CD4-positive, alpha-beta T cell treated with Interleukin-15 for 1 hour (primary cell): ENCODE measurements at regions not wholly inside any gene's neighbourhood (a gene's known extent, or its start where the extent isn't known, plus 50 kb on each side); places are given as distances from the start of the nearest gene placed in this dataset.
"Not testable (repeated sequence)": the region's sequence is repeated elsewhere in the genome, so short reads cannot be mapped to it uniquely, and the experiment has no call there.

Experiments
- DNase-seq: peaks from one replicate; pipeline ENCODE4 v3.0.0-alpha.2; 2020

DNA sequence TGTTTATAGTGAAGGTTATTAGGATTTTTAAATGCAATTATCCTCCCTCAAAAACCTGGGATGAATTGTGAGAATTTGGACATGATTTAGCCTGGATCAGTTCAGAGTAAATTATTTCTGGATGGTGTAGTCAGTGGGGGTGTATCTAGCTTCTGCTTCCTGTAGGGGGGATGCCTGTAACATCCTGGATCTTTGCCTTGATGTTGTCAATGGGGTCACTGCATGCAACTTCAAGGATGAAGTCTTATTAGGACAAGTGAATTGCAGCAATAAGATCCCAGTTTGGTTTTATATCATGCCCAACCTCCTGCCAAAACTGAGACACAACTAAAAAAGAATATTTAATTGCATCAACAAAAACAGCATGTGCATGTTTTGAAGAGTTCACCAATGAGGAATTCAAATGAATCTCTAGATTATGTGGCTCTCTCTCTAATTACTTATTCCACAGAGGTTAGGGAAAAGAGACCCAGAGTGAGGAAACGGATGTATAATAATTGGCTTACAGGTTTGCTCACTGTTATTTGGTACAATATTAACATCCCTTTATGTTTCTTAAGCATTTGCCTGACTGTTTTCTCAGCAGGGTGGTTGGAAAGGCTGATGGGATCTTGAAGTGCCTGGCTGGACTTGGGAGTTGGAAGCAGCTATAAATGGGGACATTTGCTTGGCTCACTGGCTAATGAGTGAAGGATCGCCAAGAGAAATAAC is 159.8 kb downstream of the HS3ST3B1 start:
- no peak for DNase-seq

GRCh38 chr17:14459955-14460354 is 159.1 kb downstream of the HS3ST3B1 start:
- DNase-seq: no peak

DNA sequence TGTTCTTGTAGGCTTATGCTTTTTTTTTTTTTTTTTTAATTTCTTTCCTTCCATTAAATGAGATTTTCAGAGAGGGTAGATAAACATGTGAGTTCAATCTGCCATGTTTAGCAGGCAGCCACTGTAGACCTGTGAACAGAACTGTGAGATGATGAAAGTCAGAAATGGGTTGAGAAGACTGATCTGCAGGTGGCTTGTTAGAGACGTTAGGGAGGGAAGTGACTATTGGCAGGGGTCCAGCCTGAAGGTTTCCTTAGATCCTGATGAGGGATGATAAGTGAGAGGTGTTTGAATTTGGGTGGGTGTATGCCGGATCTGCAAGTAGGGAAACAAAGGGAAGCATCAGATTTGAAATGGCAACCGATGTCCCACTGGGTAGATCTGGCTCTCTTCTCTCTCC is 157.8 kb downstream of the HS3ST3B1 start:
- no peak for DNase-seq

DNA sequence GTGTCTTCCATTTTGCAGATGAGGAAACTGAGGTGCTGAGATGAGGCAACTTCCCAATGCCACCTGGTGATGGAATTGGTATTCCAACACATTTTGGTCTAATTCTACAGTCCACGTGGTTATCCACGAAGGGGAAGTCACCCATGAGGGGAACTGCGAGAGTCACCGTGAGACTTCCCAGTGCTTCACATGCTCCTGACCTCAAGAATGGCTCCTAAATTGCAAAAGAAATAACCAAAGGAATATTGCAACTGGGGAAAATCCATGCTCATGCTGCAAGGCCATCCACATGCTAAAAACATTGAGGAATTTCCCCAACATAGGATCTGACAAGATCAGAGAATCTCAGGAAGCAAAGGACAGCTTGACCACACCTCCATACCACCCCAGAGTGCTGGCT is 153.9 kb downstream of the HS3ST3B1 start:
- no peak for DNase-seq

- no peak for DNase-seq
These were observed 152.0 kb downstream of the HS3ST3B1 start for GRCh38 chr17:14452856-14453255.

DNA sequence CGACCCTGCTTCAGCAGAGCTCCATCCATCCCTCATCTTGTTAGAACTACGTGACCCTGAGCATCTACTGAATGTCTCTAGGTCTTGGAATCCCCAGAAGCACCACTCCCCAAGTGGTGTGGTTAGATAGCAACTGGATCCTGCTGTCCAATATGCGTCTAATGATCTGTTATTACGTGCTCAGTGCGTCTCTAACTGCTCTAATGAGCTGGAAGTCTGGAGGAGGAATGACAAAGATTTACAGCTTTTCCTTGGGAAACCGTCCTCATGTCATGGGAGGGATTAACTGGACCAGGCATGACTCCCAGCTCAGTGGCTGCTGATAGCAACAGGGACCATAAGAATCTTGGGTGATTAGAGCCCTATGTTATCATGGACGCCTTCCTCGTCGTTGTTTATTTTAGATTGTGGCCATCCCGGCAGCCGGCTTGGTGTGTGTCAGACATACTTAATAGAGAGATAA is 150.9 kb downstream of the HS3ST3B1 start:
- no peak for DNase-seq

- no peak for DNase-seq
These were observed 147.9 kb downstream of the HS3ST3B1 start for GRCh38 chr17:14448818-14449217.

- DNase-seq: no peak
These were observed 145.9 kb downstream of the HS3ST3B1 start for GRCh38 chr17:14446825-14447224.

GRCh38 chr17:14444915-14445314 is 144.0 kb downstream of the HS3ST3B1 start:
- no peak for DNase-seq

GRCh38 chr17:14442798-14443528 is 142.1 kb downstream of the HS3ST3B1 start:
- DNase-seq: no peak

DNA sequence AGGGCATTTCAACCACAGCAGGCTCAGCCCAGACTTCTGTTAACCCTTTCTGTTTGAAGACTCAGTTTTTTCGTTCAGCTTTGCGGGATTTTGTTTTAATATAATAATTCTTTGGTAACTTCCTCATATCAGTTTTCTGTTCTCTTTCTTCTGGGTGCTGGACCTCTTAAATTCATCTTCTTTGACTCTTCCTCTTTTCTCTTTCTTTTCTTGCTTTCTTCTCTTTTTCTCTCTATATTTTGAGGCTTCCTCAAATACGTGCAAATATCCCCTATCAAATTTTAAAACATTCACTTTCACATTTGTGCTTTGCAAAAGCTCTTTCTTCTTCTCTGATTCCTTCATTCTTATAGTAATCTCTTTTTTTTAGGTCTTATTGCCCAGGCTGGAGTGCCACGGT is 136.3 kb downstream of the HS3ST3B1 start:
- DNase-seq: no peak

GRCh38 chr17:14436266-14436665 is 135.4 kb downstream of the HS3ST3B1 start:
- no peak for DNase-seq

GRCh38 chr17:14434506-14434905 is 133.6 kb downstream of the HS3ST3B1 start:
- DNase-seq: no peak

DNA sequence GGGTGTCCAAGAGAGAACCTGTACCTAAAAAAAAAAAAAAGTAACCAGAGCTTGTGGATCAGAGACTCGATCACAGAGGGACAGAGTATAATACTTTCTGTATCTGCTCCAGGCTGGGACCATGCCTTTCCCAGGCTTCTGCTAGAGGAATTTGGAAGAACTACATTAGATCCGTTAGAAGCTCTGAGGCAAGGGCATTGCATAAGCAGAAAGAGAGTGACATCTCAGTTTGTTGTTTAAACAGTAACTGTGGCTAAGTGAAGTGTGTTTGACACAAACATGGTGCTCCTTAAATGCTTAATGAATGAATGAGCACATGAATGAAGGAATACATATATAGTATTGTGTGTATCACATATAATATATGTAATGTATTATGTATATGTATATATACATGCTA is 131.2 kb downstream of the HS3ST3B1 start:
- DNase-seq: no peak

DNA sequence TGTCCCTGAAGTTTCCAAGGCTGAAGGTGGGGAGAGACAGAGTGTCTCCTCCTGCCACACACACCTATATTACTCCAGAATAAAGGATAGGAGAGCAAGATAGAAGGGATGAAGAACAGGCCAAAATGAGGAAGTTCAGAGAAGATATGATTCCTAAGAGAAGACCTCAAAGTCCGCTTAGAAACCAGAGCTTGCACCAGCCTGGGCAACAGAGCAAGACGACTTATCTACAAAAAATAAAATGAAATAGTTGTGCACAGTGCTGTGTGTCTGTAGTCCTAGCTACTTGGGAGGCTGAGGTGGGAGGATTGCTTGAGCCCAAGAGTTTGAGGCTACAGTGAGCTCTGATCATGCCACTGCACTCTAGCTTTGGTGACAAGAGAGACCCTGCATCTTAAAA is 128.2 kb downstream of the HS3ST3B1 start:
- no peak for DNase-seq

GRCh38 chr17:14428648-14429029 is 127.8 kb downstream of the HS3ST3B1 start:
- peak; percentile 32 for DNase-seq

DNA sequence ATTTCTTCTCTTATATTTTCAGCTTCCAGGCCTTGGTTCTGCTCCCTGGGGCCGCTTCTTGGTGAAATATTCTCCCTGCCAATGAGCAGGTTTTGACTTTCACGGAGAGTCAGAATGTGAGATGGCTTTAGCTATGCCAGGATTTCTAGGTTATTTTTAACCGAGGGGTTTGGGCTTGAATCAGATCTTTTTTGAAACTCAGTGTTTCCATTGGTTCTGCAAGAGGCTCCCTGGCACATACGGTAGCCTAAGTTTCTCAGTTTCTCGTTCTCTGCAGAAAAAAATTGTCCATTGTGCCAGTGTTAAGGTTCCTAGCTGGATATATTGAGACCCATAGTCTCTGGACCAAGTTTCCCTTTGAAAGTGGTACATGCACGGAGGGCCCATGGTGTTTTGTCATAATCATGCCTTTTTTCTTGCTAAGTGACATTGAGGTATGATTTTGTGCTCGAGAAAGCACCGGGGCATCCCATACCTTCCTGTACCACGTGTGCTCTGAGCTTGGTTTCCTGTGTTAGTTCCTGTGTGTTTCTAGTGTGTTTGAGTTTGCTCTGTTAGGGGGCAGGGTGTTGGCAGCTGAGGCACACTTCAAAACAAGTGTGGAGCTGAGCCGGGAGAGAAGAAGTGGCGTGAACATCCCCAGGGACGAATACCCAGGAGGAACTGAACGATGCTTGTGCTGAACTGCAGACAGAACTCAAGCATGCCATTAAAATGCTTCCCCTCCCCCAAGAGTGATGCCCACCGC is 127.2 kb downstream of the HS3ST3B1 start:
- peak; percentile 57 for DNase-seq

GRCh38 chr17:14423156-14423555 is 122.3 kb downstream of the HS3ST3B1 start:
- not testable (repeated sequence) for DNase-seq

GRCh38 chr17:14417336-14417735 is 116.5 kb downstream of the HS3ST3B1 start:
- no peak for DNase-seq

- DNase-seq: no peak
These were observed 108.4 kb downstream of the HS3ST3B1 start for GRCh38 chr17:14409292-14409691.

DNA sequence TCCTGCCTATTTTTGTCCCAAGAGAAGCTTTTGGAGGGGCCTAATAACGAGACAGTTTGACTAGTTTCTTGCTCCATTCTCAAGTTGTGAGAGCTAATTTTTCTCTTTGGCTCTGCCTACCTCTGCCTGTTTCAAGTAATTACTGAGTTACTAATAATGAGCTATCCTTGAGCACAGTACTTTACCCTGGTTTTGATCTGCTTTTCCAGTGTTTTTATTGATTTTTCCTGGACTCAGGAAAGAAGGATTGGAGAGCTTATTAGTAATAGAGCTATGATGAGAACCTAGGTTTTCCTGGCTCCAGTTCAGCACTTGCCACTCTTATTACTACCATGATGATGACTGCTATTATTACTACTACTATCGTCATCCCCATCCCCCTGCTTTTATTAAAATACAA is 106.7 kb downstream of the HS3ST3B1 start:
- no peak for DNase-seq

GRCh38 chr17:14405189-14405588 is 104.3 kb downstream of the HS3ST3B1 start:
- DNase-seq: no peak
